GM19240 (cell line): ENCODE measurements at regions not wholly inside any gene's neighbourhood (a gene's known extent, or its start where the extent isn't known, plus 50 kb on each side); places are given as distances from the start of the nearest gene placed in this dataset.
"Not testable (repeated sequence)": the region's sequence is repeated elsewhere in the genome, so short reads cannot be mapped to it uniquely, and the experiment has no call there.

Experiments used
- DNase-seq: peaks from one replicate; pipeline ENCODE4 v3.0.0; 2011; ENCODE audit warnings: low spot score; ENCODE audit not compliant: insufficient read length

DNA sequence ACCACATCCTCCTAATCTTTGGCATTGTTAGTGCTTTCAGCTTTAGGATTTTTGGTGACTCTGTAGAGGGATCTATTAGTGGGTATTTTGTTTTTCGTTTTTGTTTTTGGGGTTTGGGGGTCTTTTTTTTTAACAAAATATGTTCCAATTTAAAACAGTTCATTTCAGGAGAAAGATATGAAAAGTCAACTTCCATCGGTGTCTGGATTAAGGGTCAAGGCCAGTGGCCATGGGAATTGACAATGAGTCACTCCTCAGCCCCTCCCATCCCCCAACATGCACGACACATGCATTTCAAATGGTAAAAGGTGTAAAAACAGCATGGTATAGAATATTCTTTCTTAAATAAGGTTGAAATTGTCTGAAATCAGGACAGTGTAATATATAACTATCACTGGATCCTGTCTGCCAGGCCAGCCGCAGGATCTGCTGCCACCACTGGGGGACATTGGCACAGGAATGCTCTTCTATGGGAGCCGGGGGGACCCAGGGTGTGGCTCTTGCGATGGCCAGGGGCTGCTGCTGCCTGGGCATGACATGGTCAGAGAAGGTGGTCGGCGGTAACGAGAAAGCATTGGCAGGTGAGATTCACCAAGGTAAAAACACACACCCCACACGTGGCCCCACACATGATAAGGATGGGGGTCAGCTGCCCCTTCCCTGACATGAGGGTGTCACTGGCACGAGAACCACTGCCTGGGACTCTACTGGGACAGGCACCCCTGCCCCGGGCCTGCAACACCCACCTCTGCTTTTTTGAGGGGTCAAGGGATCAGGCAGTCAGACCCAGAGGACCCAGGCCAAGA is 126.2 kb upstream of the KCTD7 start:
- DNase-seq = no peak

- DNase-seq = no peak
These were observed 125.7 kb upstream of the KCTD7 start for GRCh38 chr7:66503036-66503370.

GRCh38 chr7:66503551-66504031 is 125.1 kb upstream of the KCTD7 start:
- DNase-seq = no peak

DNA sequence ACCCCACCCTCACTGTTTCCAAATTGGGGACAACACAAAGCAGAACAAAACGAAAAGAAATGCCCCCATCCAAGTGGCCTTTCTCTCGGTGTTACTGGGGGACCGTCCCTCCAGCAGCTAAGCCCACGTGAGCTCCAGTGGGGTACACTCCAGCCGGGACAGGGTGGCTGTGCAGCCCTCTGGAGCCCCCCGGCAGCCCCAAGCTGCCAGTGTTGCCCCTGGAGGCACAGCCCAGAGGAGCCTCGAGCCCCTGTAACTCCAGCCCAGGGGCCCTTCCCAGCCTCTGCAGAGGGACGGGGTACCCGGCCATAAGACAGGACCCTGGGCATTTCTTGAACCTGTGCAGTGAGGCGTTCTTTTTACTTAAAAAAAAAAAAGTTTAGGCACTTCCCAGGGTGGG is 124.5 kb upstream of the KCTD7 start:
- DNase-seq = no peak

- no peak for DNase-seq
These were observed 123.7 kb upstream of the KCTD7 start for GRCh38 chr7:66505009-66505408.

DNA sequence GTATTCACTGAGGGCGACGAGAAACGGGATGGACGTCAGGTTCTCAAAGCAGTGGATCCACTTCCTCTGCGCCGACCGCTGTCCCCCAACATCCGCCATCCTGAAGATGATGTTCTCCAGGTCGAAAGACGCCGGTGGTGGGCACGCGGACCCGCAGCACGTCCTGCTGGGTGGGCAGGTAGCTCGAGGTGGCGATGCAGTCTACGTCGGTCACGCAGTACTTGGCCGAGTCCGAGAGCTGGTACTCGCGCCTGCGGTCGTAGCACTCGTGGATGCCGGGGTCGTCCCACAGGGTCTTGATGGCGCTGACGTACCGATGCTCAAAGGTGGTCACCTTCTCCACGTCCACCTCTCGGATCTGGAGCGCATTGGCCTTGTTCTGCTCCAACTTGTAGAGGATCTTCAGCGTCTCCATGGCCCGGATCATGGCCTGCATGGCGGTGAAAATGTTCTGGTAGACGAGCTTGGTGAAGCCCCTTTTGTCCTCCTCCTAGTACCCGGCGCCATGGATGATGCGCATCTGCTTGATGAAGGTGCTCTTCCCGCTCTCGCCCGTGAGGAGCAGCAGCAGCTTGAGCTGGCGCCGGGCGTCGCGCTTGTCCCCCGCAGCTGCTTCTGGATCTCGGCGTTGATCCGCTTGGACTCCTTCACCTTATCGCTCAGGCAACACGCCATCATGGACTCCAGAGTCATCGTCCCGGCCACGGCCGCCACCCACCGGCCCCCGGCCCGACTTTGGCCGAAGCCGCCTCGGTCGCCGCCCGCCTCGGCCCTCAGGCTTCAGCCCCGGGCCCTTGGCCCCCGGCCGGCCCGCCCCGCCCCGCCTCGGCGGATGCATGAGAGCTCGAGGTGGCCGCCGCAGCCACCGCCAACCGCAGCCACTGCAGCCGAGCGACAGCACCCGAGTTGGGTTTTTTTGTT is 122.9 kb upstream of the KCTD7 start:
- no peak for DNase-seq

- DNase-seq = not testable (repeated sequence)
These were observed 122.0 kb upstream of the KCTD7 start for GRCh38 chr7:66506703-66507102.

- no peak for DNase-seq
These were observed 120.9 kb upstream of the KCTD7 start for GRCh38 chr7:66507764-66508296.

DNA sequence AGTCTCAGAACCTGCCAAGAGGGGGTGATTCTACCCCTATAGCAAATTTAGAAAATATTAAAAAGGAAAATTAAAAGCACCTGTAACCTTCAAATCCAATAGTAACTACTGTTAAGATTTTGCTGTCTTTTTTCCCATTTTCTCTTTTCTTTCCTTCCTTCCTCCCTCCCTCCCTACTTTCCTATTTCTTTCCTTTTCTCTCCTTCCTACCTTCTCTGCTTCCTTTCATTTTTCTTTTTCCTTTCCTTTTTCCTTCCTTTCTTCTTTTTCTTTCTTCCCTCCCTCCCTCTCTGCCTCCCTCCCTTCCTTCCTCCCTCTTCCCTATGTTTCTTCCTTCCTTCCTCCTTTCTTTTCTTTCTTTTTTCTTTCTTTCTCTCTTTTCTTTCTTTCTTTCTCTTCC is 120.2 kb upstream of the KCTD7 start:
- DNase-seq = no peak

DNA sequence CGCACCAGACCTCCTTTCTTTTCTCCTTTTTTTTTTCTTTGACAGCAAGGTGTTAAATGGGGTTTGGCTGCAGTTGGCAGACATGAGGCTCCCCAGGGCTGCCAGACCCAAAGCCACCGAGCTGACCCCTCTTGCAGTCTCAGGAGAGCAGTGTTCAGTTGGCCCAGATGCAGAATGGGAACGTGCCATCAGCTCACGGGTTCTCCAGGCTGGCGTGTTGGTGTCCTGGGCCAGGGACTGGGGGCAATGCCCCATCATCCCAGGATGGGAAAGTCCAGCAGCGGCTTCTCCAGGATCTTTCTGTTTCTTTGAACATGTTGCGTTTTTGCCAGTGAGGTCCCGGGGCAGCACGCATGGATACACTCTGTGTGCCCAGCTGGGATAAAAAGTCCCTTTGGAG is 114.6 kb upstream of the KCTD7 start:
- no peak for DNase-seq

- no peak for DNase-seq
These were observed 111.3 kb upstream of the KCTD7 start for GRCh38 chr7:66517212-66517909.

DNA sequence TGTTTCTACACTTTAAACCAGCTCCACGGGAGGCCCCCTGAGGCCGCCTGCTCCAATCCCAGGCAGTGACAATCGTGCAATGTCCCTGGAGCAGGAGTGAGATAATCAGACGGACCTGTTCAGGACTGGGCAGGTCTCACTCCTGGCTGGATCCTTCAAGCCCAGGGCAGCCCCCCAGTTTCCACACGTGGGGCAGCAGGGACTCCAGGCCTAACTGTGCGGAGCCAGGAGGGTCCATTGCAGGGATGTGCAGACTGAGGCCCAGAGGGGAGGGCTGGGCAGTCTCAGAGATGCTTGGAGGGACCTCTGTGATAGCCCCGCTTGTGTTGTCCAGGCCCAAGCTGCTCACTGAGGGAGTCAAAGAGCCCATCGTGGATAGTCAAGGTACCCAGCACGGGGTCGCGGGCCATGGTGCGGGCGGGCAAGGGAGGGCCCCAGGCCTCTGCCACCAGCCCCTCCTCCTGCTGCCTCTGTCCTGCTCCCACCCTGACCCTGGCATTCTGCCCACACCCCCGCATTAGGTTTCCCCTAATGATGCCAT is 110.5 kb upstream of the KCTD7 start:
- no peak for DNase-seq

DNA sequence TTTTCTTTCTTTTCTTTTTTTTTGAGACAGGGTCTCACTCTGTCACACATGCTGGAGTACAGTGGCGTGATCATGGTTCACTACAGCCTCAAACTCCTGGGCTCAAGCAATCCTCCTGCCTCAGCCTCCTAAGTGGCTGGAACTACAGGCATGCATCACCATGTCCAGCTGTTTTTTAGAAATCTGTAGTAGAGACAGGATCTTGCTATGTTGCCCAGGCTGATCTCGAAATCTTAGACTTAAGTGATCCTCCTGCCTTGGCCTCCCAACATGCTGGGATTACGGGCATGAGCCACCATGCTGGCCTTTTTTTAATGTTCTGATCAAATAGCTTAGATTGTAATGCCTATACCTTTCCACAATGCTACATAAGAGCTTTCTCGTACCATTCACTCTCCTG is 107.0 kb upstream of the KCTD7 start:
- DNase-seq = no peak

- DNase-seq = no peak
These were observed 106.2 kb upstream of the KCTD7 start for GRCh38 chr7:66522518-66522917.

DNA sequence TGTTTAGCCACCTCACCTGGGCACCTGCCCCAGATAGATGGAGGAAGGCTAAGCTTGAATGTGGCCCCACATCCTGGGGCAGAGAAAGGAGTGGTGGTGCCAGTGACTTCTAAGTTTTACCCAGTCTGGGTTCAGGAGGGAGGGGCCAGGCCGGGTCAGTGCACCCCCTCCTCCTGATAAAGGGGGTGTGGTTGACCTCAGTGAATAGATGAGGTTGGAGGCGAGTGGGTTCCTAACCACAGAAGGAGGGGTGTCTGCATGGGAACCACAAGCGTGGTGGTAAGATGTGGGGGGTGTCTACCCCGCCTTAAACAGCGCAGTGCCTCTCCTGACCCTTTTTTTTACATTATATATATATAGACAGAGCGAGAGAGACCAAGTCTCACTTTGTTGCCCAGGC is 105.3 kb upstream of the KCTD7 start:
- DNase-seq = no peak

DNA sequence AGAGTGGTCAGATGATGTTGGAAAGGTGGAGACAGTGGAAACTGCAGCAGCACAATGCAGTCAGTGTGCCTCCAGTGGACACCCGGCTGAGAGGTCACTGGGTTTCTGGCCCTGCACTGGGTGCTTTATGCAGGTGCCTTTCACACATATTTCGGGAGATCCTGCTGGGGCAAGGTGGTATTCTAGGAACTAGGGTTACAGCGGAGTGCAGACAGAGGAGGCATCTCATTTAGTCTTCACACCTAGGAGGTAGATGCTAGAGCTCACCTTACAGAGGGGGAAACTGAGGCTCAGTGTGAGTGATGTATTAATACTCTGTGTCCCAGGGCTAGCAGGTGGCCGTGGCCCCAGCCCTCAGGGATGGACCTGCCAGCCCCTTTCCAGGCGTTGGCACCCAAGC is 103.9 kb upstream of the KCTD7 start:
- no peak for DNase-seq

DNA sequence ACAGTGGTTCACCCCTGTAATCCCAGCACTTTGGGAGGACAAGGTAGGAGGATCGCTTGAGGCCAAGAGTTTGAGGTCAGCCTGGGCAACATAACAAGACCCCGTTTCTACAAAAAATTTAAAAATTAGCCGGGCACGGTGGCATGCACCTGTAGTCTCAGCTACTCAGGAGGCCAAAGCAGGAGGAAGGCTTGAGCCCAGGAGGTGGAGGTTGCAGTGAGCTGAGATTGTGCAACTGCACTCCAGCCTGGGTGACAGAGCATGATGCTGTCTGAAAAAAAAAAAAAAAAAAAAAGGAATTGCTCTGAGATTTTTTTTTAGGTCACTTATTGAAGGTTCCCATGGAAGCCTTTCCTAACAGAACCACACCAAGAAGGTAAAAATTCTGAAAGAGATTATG is 101.9 kb upstream of the KCTD7 start:
- DNase-seq = not testable (repeated sequence)

- no peak for DNase-seq
These were observed 100.0 kb upstream of the KCTD7 start for GRCh38 chr7:66528652-66529051.

GRCh38 chr7:66529883-66530610 is 98.6 kb upstream of the KCTD7 start:
- DNase-seq = no peak

DNA sequence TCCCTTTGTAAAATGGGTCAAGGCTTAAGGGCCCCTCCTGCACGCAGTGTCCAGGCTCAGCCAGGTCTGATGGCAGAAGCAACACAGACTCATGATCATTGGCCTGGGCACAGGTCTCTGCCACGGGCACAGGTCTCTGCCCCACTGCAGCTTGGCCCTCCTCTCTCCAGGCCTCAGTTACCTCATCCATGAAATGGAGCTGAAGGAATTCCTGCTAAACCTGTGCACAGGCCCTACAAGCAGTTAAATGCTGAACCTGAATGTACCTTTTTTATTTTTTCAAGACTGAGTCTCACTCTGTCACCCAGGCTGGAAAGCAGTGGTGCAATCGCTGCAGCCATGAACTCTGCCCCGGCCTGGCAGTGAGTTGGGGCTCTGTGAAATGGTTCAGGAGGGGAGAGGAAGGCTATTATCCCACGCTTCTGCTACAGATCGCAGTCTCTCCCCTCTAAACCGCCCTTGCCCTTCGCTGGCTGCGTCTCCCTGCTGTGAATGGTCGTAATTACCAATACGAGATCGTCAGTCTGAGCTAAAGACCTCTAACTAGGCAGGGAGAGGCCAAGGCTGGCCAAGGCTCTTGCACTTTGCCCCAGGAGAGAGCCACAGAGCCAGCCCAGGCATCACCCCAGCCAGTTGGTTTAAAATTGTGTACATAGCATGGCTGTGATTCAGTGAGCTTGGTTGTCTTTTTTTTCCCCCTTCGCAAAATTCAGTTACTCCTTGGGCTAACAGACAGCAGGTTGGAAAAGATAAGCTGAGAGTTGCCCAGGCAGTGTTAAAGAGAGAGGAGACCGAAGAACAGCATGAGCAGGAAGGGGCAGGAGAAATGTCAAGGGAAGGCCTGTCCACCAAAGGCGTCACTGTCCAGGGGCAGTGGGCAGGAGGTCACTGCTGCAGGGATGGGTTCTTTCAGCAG is 93.0 kb upstream of the KCTD7 start:
- no peak for DNase-seq
